DMS114 treated with DMSO at 0.1 percent for 48 hours (cell line): ENCODE measurements at regions not wholly inside any gene's neighbourhood (a gene's known extent, or its start where the extent isn't known, plus 50 kb on each side); places are given as distances from the start of the nearest gene placed in this dataset.
"Not testable (repeated sequence)": the region's sequence is repeated elsewhere in the genome, so short reads cannot be mapped to it uniquely, and the experiment has no call there.

ENCODE experiments used
- DNase-seq: peaks from one replicate; lab custom pipeline; 2025; ENCODE audit not compliant: unreplicated experiment; lab: John Stamatoyannopoulos, UW

GRCh38 chr17:13099089-13099735, 81.4 kb upstream of the ELAC2 start:
- DNase-seq: no peak

- DNase-seq: no peak
These were observed 78.5 kb upstream of the ELAC2 start for GRCh38 chr17:13096291-13096690.

GRCh38 chr17:13092010-13092409, 74.2 kb upstream of the ELAC2 start:
- not testable (repeated sequence) for DNase-seq

- DNase-seq: no peak
These were observed 70.8 kb upstream of the ELAC2 start for GRCh38 chr17:13088666-13089065.

GRCh38 chr17:13087802-13088201, 70.0 kb upstream of the ELAC2 start:
- DNase-seq: no peak

GRCh38 chr17:13086142-13086769, 68.4 kb upstream of the ELAC2 start:
- DNase-seq: no peak

GRCh38 chr17:13085578-13085977, 67.8 kb upstream of the ELAC2 start:
- no peak for DNase-seq

GRCh38 chr17:13084420-13084819, 66.6 kb upstream of the ELAC2 start:
- no peak for DNase-seq

- DNase-seq: no peak
These were observed 61.0 kb upstream of the ELAC2 start for GRCh38 chr17:13078591-13079385.

- no peak for DNase-seq
These were observed 59.1 kb upstream of the ELAC2 start for GRCh38 chr17:13076905-13077304.

GRCh38 chr17:13074026-13074425, 56.2 kb upstream of the ELAC2 start:
- no peak for DNase-seq

GRCh38 chr17:13073018-13073417, 55.2 kb upstream of the ELAC2 start:
- DNase-seq: no peak

GRCh38 chr17:13070732-13071131, 52.9 kb upstream of the ELAC2 start:
- no peak for DNase-seq

- no peak for DNase-seq
These were observed 49.9 kb upstream of the ELAC2 start for GRCh38 chr17:13067629-13068303.
